ENCODE measurements at regions not wholly inside any gene's neighbourhood (a gene's known extent, or its start where the extent isn't known, plus 50 kb on each side); places are given as distances from the start of the nearest gene placed in this dataset.

DNA sequence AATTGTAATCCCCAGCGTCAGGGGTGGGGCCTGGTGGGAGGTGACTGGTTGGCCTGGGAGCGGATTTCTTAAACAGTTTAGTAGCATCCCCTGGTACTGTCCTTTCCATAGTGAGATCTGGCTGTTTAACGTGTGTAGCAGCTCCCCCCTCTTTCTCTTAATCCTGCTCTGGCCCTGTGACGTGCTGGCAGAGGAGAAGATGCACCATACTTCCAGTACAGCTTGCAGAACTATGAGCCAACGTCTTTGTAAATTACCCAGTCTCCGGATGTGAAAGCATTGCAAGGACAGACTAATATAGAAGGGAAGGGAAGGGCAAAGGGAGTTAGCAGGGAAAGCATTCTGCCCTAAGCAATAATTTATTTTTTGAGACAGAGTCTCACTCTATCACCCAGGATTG, 83.9 kb downstream of the RMI2 start:
- Histone ChIP-seq H3K79me2 (ENCODE audit: insufficient read depth, low read length) (no peaks in the 10 kb centered on the region), H3K4me1 (ENCODE audit: insufficient read depth, low read length) (peaks cover 28% of the 10 kb centered on the region), H4K20me1 (ENCODE audit: insufficient read depth, low read length) (no peaks in the 10 kb centered on the region), H3K9me3 (ENCODE audit: low read length) (no peaks in the 10 kb centered on the region), H2AFZ (ENCODE audit: low read length) (no peak overlapping the region), H3K4me2 (ENCODE audit: low read depth, low read length) (no peak overlapping the region), H3K36me3 (replicated peaks in 1 of 2; ENCODE audit: control insufficient read depth in 1 of 2, insufficient read depth in 2 of 2, low read length in 2 of 2) (no peaks in the 10 kb centered on the region), H3K4me3 (replicated peaks in 1 of 3; ENCODE audit: insufficient read depth in 1 of 3, low read depth in 2 of 3, low read length in 3 of 3) (no peak overlapping the region), H3K9ac (ENCODE audit: insufficient read depth, low read depth, low read length) (no peak overlapping the region), H3K27ac (ENCODE audit: extremely low read length, insufficient read depth, low read length) (no peak overlapping the region), H3K27me3 (ENCODE audit: control insufficient read depth in 1 of 2, insufficient read depth in 2 of 2, low read length in 2 of 2) (peaks cover 8 to 33% of the 10 kb centered on the region in 2 experiments)
- no TSS peak for BruUV-seq (replicated peaks)
- FAIRE-seq (no peak), DNase-seq (ENCODE audit: low spot score) (no peak), ATAC-seq (no peak)
- intact Hi-C loops (cut with micrococcal nuclease; ENCODE audit: unreplicated experiment) (no loop called here), in situ Hi-C loops (cut with HindIII; ENCODE audit: extremely low pct_ligation_motif_present, low pct_unique_long_range_greater_than_20kb) (no loop called here)
- ChIA-PET CTCF (ENCODE audit: low intra/inter-chr PET ratio, low total read pairs) (no interaction called here), POLR2A (no interaction called here)
- WGBS (ENCODE audit: low lambda C conversion rate): 20% methylated on average over 6 of the region's 6 CpGs
- TF ChIP-seq TCF7L2 (IDR thresholded peaks at IDR 0.05; ENCODE audit: low read depth, low read length): no peak
- no peak for TF ChIP-seq SOX5 (CRISPR knock-in tag; IDR thresholded peaks at IDR 0.05; ENCODE audit: borderline replicate concordance)
- TF ChIP-seq ZNF776 (CRISPR knock-in tag; IDR thresholded peaks at IDR 0.05): 0 out of 2 replicates have a peak, but pooled peaks have one; percentile 23

DNA sequence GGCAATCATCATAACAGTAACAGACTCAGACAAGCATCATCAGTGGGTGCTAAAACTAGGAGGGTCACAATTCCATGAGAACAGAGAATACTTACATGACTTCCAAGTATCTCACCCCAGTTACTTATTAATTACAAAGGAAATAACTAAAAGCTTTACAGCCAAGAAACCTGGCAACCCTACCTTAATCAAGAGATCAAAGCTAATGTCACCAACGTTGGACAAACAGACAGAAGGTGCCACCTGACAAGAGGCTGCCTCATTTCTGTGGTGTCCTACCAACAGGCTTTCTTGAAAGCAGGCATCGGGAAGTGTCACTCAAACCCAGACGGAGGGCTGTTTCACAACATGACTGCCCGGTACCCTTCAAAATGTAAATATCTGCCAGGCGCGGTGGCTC, 84.6 kb downstream of the RMI2 start:
- DNase-seq (ENCODE audit: low spot score) (no peak), FAIRE-seq (no peak), ATAC-seq (no peak)
- 4% methylated on average over 6 of the region's 6 CpGs for WGBS (ENCODE audit: low lambda C conversion rate)
- TF ChIP-seq, protein P1, sequence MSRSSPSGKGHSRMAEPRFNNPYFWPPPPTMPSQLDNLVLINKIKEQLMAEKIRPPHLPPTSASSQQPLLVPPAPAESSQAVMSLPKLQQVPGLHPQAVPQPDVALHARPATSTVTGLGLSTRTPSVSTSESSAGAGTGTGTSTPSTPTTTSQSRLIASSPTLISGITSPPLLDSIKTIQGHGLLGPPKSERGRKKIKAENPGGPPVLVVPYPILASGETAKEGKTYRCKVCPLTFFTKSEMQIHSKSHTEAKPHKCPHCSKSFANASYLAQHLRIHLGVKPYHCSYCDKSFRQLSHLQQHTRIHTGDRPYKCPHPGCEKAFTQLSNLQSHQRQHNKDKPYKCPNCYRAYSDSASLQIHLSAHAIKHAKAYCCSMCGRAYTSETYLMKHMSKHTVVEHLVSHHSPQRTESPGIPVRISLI (CRISPR knock-in tag; IDR thresholded peaks at IDR 0.05; ENCODE audit: borderline replicate concordance): no peak
- TF ChIP-seq RARA (CRISPR knock-in tag; IDR thresholded peaks at IDR 0.05): no peak
- Histone ChIP-seq H2AFZ (ENCODE audit: low read length) (no peak overlapping the region), H3K4me2 (ENCODE audit: low read depth, low read length) (no peak overlapping the region), H3K4me3 (replicated peaks in 1 of 3; ENCODE audit: insufficient read depth in 1 of 3, low read depth in 2 of 3, low read length in 3 of 3) (no peak overlapping the region), H3K4me1 (ENCODE audit: insufficient read depth, low read length) (peaks cover 28% of the 10 kb centered on the region), H3K27ac (ENCODE audit: extremely low read length, insufficient read depth, low read length) (no peak overlapping the region), H3K9me3 (ENCODE audit: low read length) (no peaks in the 10 kb centered on the region), H3K27me3 (ENCODE audit: control insufficient read depth in 1 of 2, insufficient read depth in 2 of 2, low read length in 2 of 2) (peaks cover 5 to 26% of the 10 kb centered on the region in 2 experiments), H3K9ac (ENCODE audit: insufficient read depth, low read depth, low read length) (no peak overlapping the region), H3K79me2 (ENCODE audit: insufficient read depth, low read length) (no peaks in the 10 kb centered on the region), H3K36me3 (replicated peaks in 1 of 2; ENCODE audit: control insufficient read depth in 1 of 2, insufficient read depth in 2 of 2, low read length in 2 of 2) (no peaks in the 10 kb centered on the region), H4K20me1 (ENCODE audit: insufficient read depth, low read length) (no peaks in the 10 kb centered on the region)
- intact Hi-C loops (cut with micrococcal nuclease; ENCODE audit: unreplicated experiment): no loop called here
- CTCF ChIA-PET (ENCODE audit: low intra/inter-chr PET ratio, low total read pairs): no interaction called here
- in situ Hi-C loops (cut with HindIII; ENCODE audit: extremely low pct_ligation_motif_present, low pct_unique_long_range_greater_than_20kb): no loop called here
- BruUV-seq (replicated peaks): no TSS peak
- POLR2A ChIA-PET: no interaction called here

Data from HepG2 (cell line).